Left lung (tissue), 4 donors: ENCODE measurements at regions not wholly inside any gene's neighbourhood (a gene's known extent, or its start where the extent isn't known, plus 50 kb on each side); places are given as distances from the start of the nearest gene placed in this dataset.

Experiments used
- ATAC-seq: fragments of 200-7000 bp; cut with Tn5 transposase; one replicate; pipeline ENCODE4 v1.9.1; 2020; ENCODE audit warnings: moderate library complexity
- DNase-seq, 4 donors: peaks; one replicate each; pipeline ENCODE4 v3.0.0-alpha.2; 2013 to 2020
- H3K27ac ChIP-seq, 2 donors: fragments of 200-600 bp; sonication (generic) in 1 of 2; one replicate each; pipeline versions ENCODE4 v1.5.0 to v1.8.0; 2020 to 2021
- H3K27me3 ChIP-seq, 2 donors: fragments of 200-600 bp; sonication (generic) in 1 of 2; one replicate each; pipeline versions ENCODE4 v1.5.0 to v1.8.0; 2020 to 2021
- H3K36me3 ChIP-seq, 2 donors: fragments of 200-600 bp; sonication (generic) in 1 of 2; one replicate each; pipeline versions ENCODE4 v1.5.0 to v1.8.0; 2020 to 2021
- H3K4me1 ChIP-seq, 2 donors: fragments of 200-600 bp; one replicate each; pipeline ENCODE4 v1.8.0; 2021
- H3K4me3 ChIP-seq, 2 donors: fragments of 200-600 bp; sonication (generic) in 1 of 2; one replicate each; pipeline versions ENCODE4 v1.5.0 to v1.8.0; 2020 to 2021; ENCODE audit warnings: mild to moderate bottlenecking in 1 of 2
- H3K9me3 ChIP-seq, 2 donors: fragments of 200-600 bp; sonication (generic) in 1 of 2; one replicate each; pipeline versions ENCODE4 v1.5.0 to v1.8.0; 2020 to 2021
- intact Hi-C, 2 donors: fragments of 100-400 bp; cut with DNase I; formaldehyde crosslinking; loops; one replicate each; pipeline versions ENCODE4 v1.11.2 to v1.14.2; 2022
- TF ChIP-seq, protein P1 (sequence below), 2 donors: fragments of 200-600 bp; sonication (generic) in 1 of 2; IDR thresholded peaks; one replicate each; pipeline versions ENCODE4 v1.5.0 to v1.8.0; 2021; ENCODE audit warnings: antibody characterized with exemption in 2 of 2
- donor health status: DM: no; HTN: yes; CAD: no.
- donor health status: DM: no; HTN: no; CAD: no.

GRCh38 chr13:80022146-80022545 is 318.8 kb downstream of the SPRY2 start:
- no peaks in the 10 kb centered on the region for H3K36me3 ChIP-seq
- no peaks in the 10 kb centered on the region for H3K9me3 ChIP-seq
- no peaks in the 10 kb centered on the region for H3K4me1 ChIP-seq
- intact Hi-C loops, result no loop called here
- no peak overlapping the region for H3K4me3 ChIP-seq
- ATAC-seq (no peak), DNase-seq (no peak)
- no peaks in the 10 kb centered on the region for H3K27me3 ChIP-seq
- TF ChIP-seq, protein P1, sequence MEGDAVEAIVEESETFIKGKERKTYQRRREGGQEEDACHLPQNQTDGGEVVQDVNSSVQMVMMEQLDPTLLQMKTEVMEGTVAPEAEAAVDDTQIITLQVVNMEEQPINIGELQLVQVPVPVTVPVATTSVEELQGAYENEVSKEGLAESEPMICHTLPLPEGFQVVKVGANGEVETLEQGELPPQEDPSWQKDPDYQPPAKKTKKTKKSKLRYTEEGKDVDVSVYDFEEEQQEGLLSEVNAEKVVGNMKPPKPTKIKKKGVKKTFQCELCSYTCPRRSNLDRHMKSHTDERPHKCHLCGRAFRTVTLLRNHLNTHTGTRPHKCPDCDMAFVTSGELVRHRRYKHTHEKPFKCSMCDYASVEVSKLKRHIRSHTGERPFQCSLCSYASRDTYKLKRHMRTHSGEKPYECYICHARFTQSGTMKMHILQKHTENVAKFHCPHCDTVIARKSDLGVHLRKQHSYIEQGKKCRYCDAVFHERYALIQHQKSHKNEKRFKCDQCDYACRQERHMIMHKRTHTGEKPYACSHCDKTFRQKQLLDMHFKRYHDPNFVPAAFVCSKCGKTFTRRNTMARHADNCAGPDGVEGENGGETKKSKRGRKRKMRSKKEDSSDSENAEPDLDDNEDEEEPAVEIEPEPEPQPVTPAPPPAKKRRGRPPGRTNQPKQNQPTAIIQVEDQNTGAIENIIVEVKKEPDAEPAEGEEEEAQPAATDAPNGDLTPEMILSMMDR (IDR thresholded peaks at IDR 0.05), result no peak
- H3K27ac ChIP-seq, result no peak overlapping the region

DNA sequence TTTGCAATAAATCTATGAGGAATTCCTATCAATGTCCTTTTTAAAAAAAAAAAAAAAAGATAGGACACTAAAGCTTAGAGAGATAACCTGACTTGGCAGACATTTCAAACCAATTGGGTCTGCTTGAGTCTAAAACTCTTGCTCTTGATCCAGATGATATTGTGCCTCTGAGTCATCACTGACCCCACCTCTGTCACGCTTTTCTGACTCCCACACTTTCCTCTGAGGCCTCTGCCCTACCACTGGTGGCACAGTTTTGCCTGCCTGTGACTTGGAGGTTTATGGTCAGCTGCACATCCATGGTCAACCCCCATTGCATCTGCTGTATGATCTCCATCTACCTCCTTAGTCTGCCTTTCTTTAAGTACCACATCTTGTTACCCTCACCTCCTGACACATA is 328.7 kb downstream of the SPRY2 start:
- intact Hi-C loops, result no loop called here
- Histone ChIP-seq H3K4me1 (peaks cover 0 to 7% of the 10 kb centered on the region in 2 donors), H3K36me3 (no peaks in the 10 kb centered on the region), H3K27me3 (no peaks in the 10 kb centered on the region), H3K27ac (no peak overlapping the region), H3K9me3 (no peaks in the 10 kb centered on the region), H3K4me3 (no peak overlapping the region)
- ATAC-seq (peak; percentile 44), DNase-seq (peak in 1 of 4 donors; percentile 37)
- TF ChIP-seq, protein P1 (IDR thresholded peaks at IDR 0.05), result no peak

GRCh38 chr13:80011448-80012212 is 329.3 kb downstream of the SPRY2 start:
- intact Hi-C loops, result no loop called here
- H3K4me1 ChIP-seq, result peaks cover 0 to 7% of the 10 kb centered on the region in 2 donors
- no peaks in the 10 kb centered on the region for H3K27me3 ChIP-seq
- DNase-seq (no peak), ATAC-seq (no peak)
- no peaks in the 10 kb centered on the region for H3K9me3 ChIP-seq
- no peaks in the 10 kb centered on the region for H3K36me3 ChIP-seq
- TF ChIP-seq, protein P1 (IDR thresholded peaks at IDR 0.05), result no peak
- H3K4me3 ChIP-seq, result no peak overlapping the region
- no peak overlapping the region for H3K27ac ChIP-seq

- DNase-seq (no peak), ATAC-seq (no peak)
- H3K4me1 ChIP-seq, result peaks cover 0 to 7% of the 10 kb centered on the region in 2 donors
- TF ChIP-seq, protein P1 (IDR thresholded peaks at IDR 0.05), result no peak
- intact Hi-C loops, result no loop called here
- no peak overlapping the region for H3K4me3 ChIP-seq
- no peaks in the 10 kb centered on the region for H3K9me3 ChIP-seq
- H3K27ac ChIP-seq, result no peak overlapping the region
- no peaks in the 10 kb centered on the region for H3K27me3 ChIP-seq
- H3K36me3 ChIP-seq, result no peaks in the 10 kb centered on the region
Measured at GRCh38 chr13:80010846-80011245, 330.1 kb downstream of the SPRY2 start.

- intact Hi-C loops, result no loop called here
- H3K9me3 ChIP-seq, result no peaks in the 10 kb centered on the region
- H3K27ac ChIP-seq, result no peak overlapping the region
- ATAC-seq (peak; percentile 44), DNase-seq (no peak)
- peaks cover 0 to 7% of the 10 kb centered on the region in 2 donors for H3K4me1 ChIP-seq
- H3K27me3 ChIP-seq, result no peaks in the 10 kb centered on the region
- H3K4me3 ChIP-seq, result no peak overlapping the region
- H3K36me3 ChIP-seq, result no peaks in the 10 kb centered on the region
- TF ChIP-seq, protein P1 (IDR thresholded peaks at IDR 0.05), result no peak
Measured at GRCh38 chr13:80010286-80010831, 330.6 kb downstream of the SPRY2 start.
